ENCODE measurements at regions not wholly inside any gene's neighbourhood (a gene's known extent, or its start where the extent isn't known, plus 50 kb on each side); places are given as distances from the start of the nearest gene placed in this dataset.
A peak's percentile ranks its signal among the peaks of the same experiment; 100 is the strongest.

DNA sequence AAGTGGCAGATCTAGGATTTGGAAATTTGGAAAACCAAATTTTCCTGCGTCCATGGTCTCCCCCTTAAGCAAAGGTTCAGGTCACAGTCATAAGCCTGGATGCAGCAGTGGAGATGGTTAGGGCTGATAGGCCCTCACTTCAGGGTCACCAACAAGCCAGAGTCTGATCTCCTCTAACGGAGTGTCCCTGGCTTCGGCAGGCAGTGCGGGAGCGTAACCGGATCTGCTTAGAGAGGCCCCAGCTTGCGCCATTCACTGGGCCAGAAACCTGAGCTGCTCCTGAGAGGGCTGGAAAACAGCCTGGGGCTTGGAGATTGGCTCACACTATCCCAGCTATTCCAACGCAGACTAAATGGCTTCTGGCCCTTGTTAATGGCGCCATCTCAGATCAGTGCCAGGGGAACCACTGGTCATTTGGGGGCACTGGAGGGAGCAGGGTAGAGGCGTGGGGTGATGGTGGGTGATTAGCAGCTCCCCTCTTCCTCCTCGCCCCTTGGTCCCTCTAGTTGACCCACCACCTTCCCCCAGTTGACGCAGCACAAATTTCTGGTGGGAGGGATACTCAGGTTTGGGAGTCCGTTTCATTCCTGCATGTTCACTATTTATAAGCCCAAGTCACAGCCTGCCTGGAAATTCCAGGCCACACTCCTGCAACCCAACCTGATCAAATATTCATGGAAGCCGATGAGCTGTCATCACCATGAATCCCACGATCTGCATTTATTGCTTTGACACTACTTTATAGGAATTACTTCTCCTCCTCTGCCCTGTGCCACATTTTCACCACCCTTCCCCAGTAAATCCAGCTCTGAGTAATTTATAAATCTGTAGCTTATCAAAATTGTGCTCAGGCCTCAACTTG is 134.6 kb upstream of the CPEB4 start (continued):
- TF ChIP-seq, protein P1, sequence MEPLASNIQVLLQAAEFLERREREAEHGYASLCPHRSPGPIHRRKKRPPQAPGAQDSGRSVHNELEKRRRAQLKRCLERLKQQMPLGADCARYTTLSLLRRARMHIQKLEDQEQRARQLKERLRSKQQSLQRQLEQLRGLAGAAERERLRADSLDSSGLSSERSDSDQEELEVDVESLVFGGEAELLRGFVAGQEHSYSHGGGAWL (CRISPR knock-in tag; IDR thresholded peaks at IDR 0.05): no peak
- no peak for TF ChIP-seq ZNF256 (CRISPR knock-in tag; conservative IDR thresholded peaks at IDR 0.05)
- TF ChIP-seq ZNF878 (CRISPR knock-in tag; IDR thresholded peaks at IDR 0.05): no peak
- TF ChIP-seq TEAD2 (CRISPR knock-in tag; IDR thresholded peaks at IDR 0.05): no peak
- TF ChIP-seq, protein P2, sequence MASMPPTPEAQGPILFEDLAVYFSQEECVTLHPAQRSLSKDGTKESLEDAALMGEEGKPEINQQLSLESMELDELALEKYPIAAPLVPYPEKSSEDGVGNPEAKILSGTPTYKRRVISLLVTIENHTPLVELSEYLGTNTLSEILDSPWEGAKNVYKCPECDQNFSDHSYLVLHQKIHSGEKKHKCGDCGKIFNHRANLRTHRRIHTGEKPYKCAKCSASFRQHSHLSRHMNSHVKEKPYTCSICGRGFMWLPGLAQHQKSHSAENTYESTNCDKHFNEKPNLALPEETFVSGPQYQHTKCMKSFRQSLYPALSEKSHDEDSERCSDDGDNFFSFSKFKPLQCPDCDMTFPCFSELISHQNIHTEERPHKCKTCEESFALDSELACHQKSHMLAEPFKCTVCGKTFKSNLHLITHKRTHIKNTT (CRISPR knock-in tag; IDR thresholded peaks at IDR 0.05): no peak
- no peak for TF ChIP-seq SIN3B (IDR thresholded peaks at IDR 0.05; ENCODE audit: low read length)
- TF ChIP-seq BRCA1 (CRISPR knock-in tag; IDR thresholded peaks at IDR 0.05): no peak
- no peak for TF ChIP-seq SP2 (CRISPR knock-in tag; IDR thresholded peaks at IDR 0.05)
- TF ChIP-seq ZSCAN25 (CRISPR knock-in tag; IDR thresholded peaks at IDR 0.05): no peak
- TF ChIP-seq ZBTB21 (CRISPR knock-in tag; IDR thresholded peaks at IDR 0.05): no peak
- TF ChIP-seq XRCC5 (optimal IDR thresholded peaks at IDR 0.05; ENCODE audit: low read length): peak; percentile 17
- TF ChIP-seq ZNF350 (CRISPR knock-in tag; IDR thresholded peaks at IDR 0.05; ENCODE audit: borderline replicate concordance, low read depth): peak; percentile 65; the same call in 1 of the 2 replicates
- 0 out of 2 replicates have a peak, but pooled peaks have one; percentile 44 for TF ChIP-seq HDAC2 (CRISPR knock-in tag; IDR thresholded peaks at IDR 0.05)
- TF ChIP-seq ZBTB4 (CRISPR knock-in tag; IDR thresholded peaks at IDR 0.05; ENCODE audit: borderline replicate concordance): peak; percentile 81; the same call in 1 of the 2 replicates
- TF ChIP-seq ZBTB20 (CRISPR knock-in tag; IDR thresholded peaks at IDR 0.05; ENCODE audit: borderline replicate concordance, low read depth): no peak
- TF ChIP-seq CAMTA2 (CRISPR knock-in tag; IDR thresholded peaks at IDR 0.05; ENCODE audit: borderline replicate concordance): no peak
- TF ChIP-seq, protein P3, sequence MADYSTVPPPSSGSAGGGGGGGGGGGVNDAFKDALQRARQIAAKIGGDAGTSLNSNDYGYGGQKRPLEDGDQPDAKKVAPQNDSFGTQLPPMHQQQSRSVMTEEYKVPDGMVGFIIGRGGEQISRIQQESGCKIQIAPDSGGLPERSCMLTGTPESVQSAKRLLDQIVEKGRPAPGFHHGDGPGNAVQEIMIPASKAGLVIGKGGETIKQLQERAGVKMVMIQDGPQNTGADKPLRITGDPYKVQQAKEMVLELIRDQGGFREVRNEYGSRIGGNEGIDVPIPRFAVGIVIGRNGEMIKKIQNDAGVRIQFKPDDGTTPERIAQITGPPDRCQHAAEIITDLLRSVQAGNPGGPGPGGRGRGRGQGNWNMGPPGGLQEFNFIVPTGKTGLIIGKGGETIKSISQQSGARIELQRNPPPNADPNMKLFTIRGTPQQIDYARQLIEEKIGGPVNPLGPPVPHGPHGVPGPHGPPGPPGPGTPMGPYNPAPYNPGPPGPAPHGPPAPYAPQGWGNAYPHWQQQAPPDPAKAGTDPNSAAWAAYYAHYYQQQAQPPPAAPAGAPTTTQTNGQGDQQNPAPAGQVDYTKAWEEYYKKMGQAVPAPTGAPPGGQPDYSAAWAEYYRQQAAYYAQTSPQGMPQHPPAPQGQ (CRISPR knock-in tag; IDR thresholded peaks at IDR 0.05; ENCODE audit: borderline replicate concordance): no peak
- peak; percentile 77 for TF ChIP-seq ZFX (CRISPR knock-in tag; IDR thresholded peaks at IDR 0.05; ENCODE audit: low read depth)
- TF ChIP-seq ZFY (CRISPR knock-in tag; IDR thresholded peaks at IDR 0.05): peak; percentile 62
- no peak for TF ChIP-seq ZNF616 (CRISPR knock-in tag; IDR thresholded peaks at IDR 0.05; ENCODE audit: low read depth)
- no peak for TF ChIP-seq TCF7L2 (IDR thresholded peaks at IDR 0.05; ENCODE audit: low read depth, low read length)
- no peak for TF ChIP-seq CREM (IDR thresholded peaks at IDR 0.05)
- TF ChIP-seq CREM (CRISPR knock-in tag; IDR thresholded peaks at IDR 0.05): no peak
- peak; percentile 48; the same call in 1 of the 2 replicates for TF ChIP-seq MTA1 (CRISPR knock-in tag; IDR thresholded peaks at IDR 0.05; ENCODE audit: borderline replicate concordance)

Measured in HepG2 (cell line).